Keratinocyte (primary cell): ENCODE measurements at regions not wholly inside any gene's neighbourhood (a gene's known extent, or its start where the extent isn't known, plus 50 kb on each side); places are given as distances from the start of the nearest gene placed in this dataset.

ENCODE experiments used
- DNase-seq: peaks from one replicate; pipeline ENCODE4 v3.0.0-alpha.2; 2011; ENCODE audit warnings: low read depth, missing footprints, low spot score
- FAIRE-seq: peaks from 2 replicates; lab custom pipeline; 2011; peaks lifted over from hg19 to GRCh38; lab: Jason Lieb, UNC
- H2AFZ ChIP-seq: 2 replicates; pipeline ENCODE4 v1.6.0; 2012; ENCODE audit warnings: low read length, control low read depth, inconsistent platforms; ENCODE audit not compliant: control insufficient read depth
- H3K27ac ChIP-seq: 2 replicates; pipeline ENCODE4 v1.5.1; 2011; ENCODE audit warnings: low read length; ENCODE audit not compliant: control insufficient read depth, insufficient read depth
- H3K27me3 ChIP-seq: 3 replicates; pipeline ENCODE4 v1.6.0; 2011; ENCODE audit warnings: low read length; ENCODE audit not compliant: control insufficient read depth, insufficient read depth; ENCODE audit errors: extremely low read depth
- H3K36me3 ChIP-seq, 2 experiments: 2 replicates in 1 of 2; 3 replicates in 1 of 2; pipeline ENCODE4 v1.5.1; 2011; ENCODE audit warnings: low read length in 2 of 2, mild to moderate bottlenecking in 1 of 2; ENCODE audit not compliant: control insufficient read depth in 2 of 2, insufficient read depth in 2 of 2; ENCODE audit errors: extremely low read depth in 1 of 2
- H3K4me1 ChIP-seq: 3 replicates; pipeline ENCODE4 v1.5.1; 2011; ENCODE audit warnings: low read length; ENCODE audit not compliant: control insufficient read depth, insufficient read depth; ENCODE audit errors: extremely low read depth
- H3K4me2 ChIP-seq: 3 replicates; pipeline ENCODE4 v1.6.0; 2011; ENCODE audit warnings: low read depth, low read length; ENCODE audit not compliant: control insufficient read depth, insufficient read depth; ENCODE audit errors: extremely low read depth
- H3K4me3 ChIP-seq, 3 experiments: fragments of 200-600 bp in 1 of 3; sonication (generic) in 1 of 3; 2 replicates in 2 of 3; 3 replicates in 1 of 3; pipeline ENCODE4 v1.5.1; 2011 to 2016; ENCODE audit warnings: low read length in 3 of 3, mild to moderate bottlenecking in 3 of 3, control low read depth in 2 of 3, inconsistent platforms in 1 of 3, low read depth in 1 of 3, mixed read lengths in 1 of 3, mixed run types in 1 of 3, moderate library complexity in 1 of 3; ENCODE audit not compliant: control insufficient read depth in 2 of 3, insufficient read depth in 2 of 3; ENCODE audit errors: extremely low read depth in 1 of 3
- H3K79me2 ChIP-seq: 2 replicates; pipeline ENCODE4 v1.6.0; 2012; ENCODE audit warnings: low read length; ENCODE audit not compliant: control insufficient read depth, insufficient read depth
- H3K9ac ChIP-seq: 3 replicates; pipeline ENCODE4 v1.6.0; 2011; ENCODE audit warnings: low read length; ENCODE audit not compliant: control insufficient read depth, insufficient read depth; ENCODE audit errors: extremely low read depth
- H3K9me1 ChIP-seq: 3 replicates; pipeline ENCODE4 v1.6.0; 2011; ENCODE audit warnings: low read length; ENCODE audit not compliant: control insufficient read depth, insufficient read depth; ENCODE audit errors: extremely low read depth
- H3K9me3 ChIP-seq: 2 replicates; pipeline ENCODE4 v1.5.1; 2012; ENCODE audit warnings: low read depth, low read length; ENCODE audit not compliant: control insufficient read depth
- H4K20me1 ChIP-seq: 3 replicates; pipeline ENCODE4 v1.6.0; 2011; ENCODE audit warnings: low read length; ENCODE audit not compliant: control insufficient read depth, insufficient read depth; ENCODE audit errors: extremely low read depth
- CTCF ChIP-seq, 3 experiments: IDR thresholded peaks in 1 of 3; conservative IDR thresholded peaks in 1 of 3; optimal IDR thresholded peaks in 1 of 3; 2 replicates in 2 of 3; 3 replicates in 1 of 3; pipeline versions ENCODE3 to v1.5.1; 2011; ENCODE audit warnings: low read length in 3 of 3, mild to moderate bottlenecking in 3 of 3, moderate library complexity in 2 of 3, control low read depth in 1 of 3, inconsistent platforms in 1 of 3; ENCODE audit not compliant: insufficient read depth in 2 of 3; ENCODE audit errors: extremely low read depth in 1 of 3
- EZH2 ChIP-seq: IDR thresholded peaks from one replicate; pipeline ENCODE4 v1.6.1; 2012; ENCODE audit warnings: inconsistent platforms, mild to moderate bottlenecking, low read length, moderate library complexity
- dilution Hi-C: fragments of 300-500 bp; cut with MboI; formaldehyde crosslinking; loops from one replicate; pipeline ENCODE4 v1.7.0; 2020; ENCODE audit warnings: low sequenced_read_pairs; ENCODE audit not compliant: extremely low pct_ligation_motif_present

- Histone ChIP-seq H3K9me3 (no peaks in the 10 kb centered on the region), H3K4me3 (no peak overlapping the region), H3K79me2 (no peaks in the 10 kb centered on the region), H3K9me1 (no peaks in the 10 kb centered on the region), H3K4me2 (no peak overlapping the region), H3K27me3 (no peaks in the 10 kb centered on the region), H3K4me1 (no peaks in the 10 kb centered on the region), H3K27ac (no peak overlapping the region), H3K9ac (no peak overlapping the region), H4K20me1 (no peaks in the 10 kb centered on the region), H2AFZ (no peak overlapping the region), H3K36me3 (no peaks in the 10 kb centered on the region)
- no peak for TF ChIP-seq CTCF (optimal IDR thresholded peaks at IDR 0.05 in 1 of 3, IDR thresholded peaks at IDR 0.05 in 1 of 3, conservative IDR thresholded peaks at IDR 0.05 in 1 of 3; ENCODE audit: extremely low read depth in 1 of 3, insufficient read depth in 2 of 3, low read length in 3 of 3)
- no peak for TF ChIP-seq EZH2
- FAIRE-seq (no peak), DNase-seq (no peak)
- dilution Hi-C loops: no loop called here
Measured at GRCh38 chr4:134422776-134423175, 221.2 kb upstream of the PABPC4L start.

GRCh38 chr4:134421734-134422133 is 220.1 kb upstream of the PABPC4L start:
- Histone ChIP-seq H3K27me3 (no peaks in the 10 kb centered on the region), H3K9me3 (no peaks in the 10 kb centered on the region), H3K9ac (no peak overlapping the region), H3K4me2 (no peak overlapping the region), H3K36me3 (no peaks in the 10 kb centered on the region), H3K4me3 (no peak overlapping the region), H2AFZ (no peak overlapping the region), H4K20me1 (no peaks in the 10 kb centered on the region), H3K79me2 (no peaks in the 10 kb centered on the region), H3K9me1 (no peaks in the 10 kb centered on the region), H3K27ac (no peak overlapping the region), H3K4me1 (no peaks in the 10 kb centered on the region)
- DNase-seq (no peak), FAIRE-seq (no peak)
- TF ChIP-seq EZH2 (no peak), CTCF (optimal IDR thresholded peaks at IDR 0.05 in 1 of 3, IDR thresholded peaks at IDR 0.05 in 1 of 3, conservative IDR thresholded peaks at IDR 0.05 in 1 of 3; ENCODE audit: extremely low read depth in 1 of 3, insufficient read depth in 2 of 3, low read length in 3 of 3) (no peak)
- dilution Hi-C loops: no loop called here
